Neural cell (in vitro differentiated cells): ENCODE measurements at regions not wholly inside any gene's neighbourhood (a gene's known extent, or its start where the extent isn't known, plus 50 kb on each side); places are given as distances from the start of the nearest gene placed in this dataset.
"Not testable (repeated sequence)": the region's sequence is repeated elsewhere in the genome, so short reads cannot be mapped to it uniquely, and the experiment has no call there.

Experiments
- H2AFZ ChIP-seq: fragments of 200-600, 300-800 bp; sonication (generic), shearing (Covaris generic); 2 replicates; pipeline ENCODE4 v1.6.0; 2014; ENCODE audit warnings: low read depth, mild to moderate bottlenecking, antibody characterized with exemption, low read length, moderate library complexity
- H3F3A ChIP-seq: fragments of 200-600 bp; shearing (Covaris generic); 2 replicates; pipeline ENCODE4 v1.6.1; 2016; ENCODE audit warnings: mild to moderate bottlenecking, moderate library complexity, mixed read lengths, antibody characterized with exemption, low read length; ENCODE audit not compliant: insufficient read depth, poor library complexity, severe bottlenecking
- H3K27ac ChIP-seq: fragments of 200-600, 300-800 bp; sonication (generic), shearing (Covaris generic); 2 replicates; pipeline ENCODE4 v1.5.1; 2014; ENCODE audit warnings: mild to moderate bottlenecking, low read length, moderate library complexity
- H3K27me3 ChIP-seq: fragments of 300-800, 200-600 bp; sonication (generic), shearing (Covaris generic); 2 replicates; pipeline ENCODE4 v1.6.0; 2014; ENCODE audit warnings: mild to moderate bottlenecking, low read depth, low read length, moderate library complexity; ENCODE audit not compliant: insufficient read depth
- H3K36me3 ChIP-seq: fragments of 300-800, 200-600 bp; sonication (generic), shearing (Covaris generic); 2 replicates; pipeline ENCODE4 v1.5.1; 2014; ENCODE audit warnings: mild to moderate bottlenecking, antibody characterized with exemption, low read length, moderate library complexity; ENCODE audit not compliant: insufficient read depth
- H3K4me2 ChIP-seq: fragments of 300-800, 200-600 bp; sonication (generic), shearing (Covaris generic); 2 replicates; pipeline ENCODE4 v1.6.0; 2014; ENCODE audit warnings: mild to moderate bottlenecking, low read length
- H3K4me3 ChIP-seq: fragments of 300-800, 200-600 bp; sonication (generic), shearing (Covaris generic); 2 replicates; pipeline ENCODE4 v1.5.1; 2014; ENCODE audit warnings: mild to moderate bottlenecking, low read length, moderate library complexity
- H3K79me2 ChIP-seq: fragments of 200-600 bp; shearing (Covaris generic); replicated peaks from 2 replicates; pipeline ENCODE4 v1.6.0; 2014; ENCODE audit warnings: mild to moderate bottlenecking, low read length, moderate library complexity; ENCODE audit not compliant: insufficient read depth
- H3K9ac ChIP-seq: fragments of 300-800, 200-600 bp; sonication (generic), shearing (Covaris generic); 2 replicates; pipeline ENCODE4 v1.6.1; 2016; ENCODE audit warnings: mild to moderate bottlenecking, low read length, mixed read lengths
- H3K9me2 ChIP-seq: fragments of 200-600 bp; shearing (Covaris generic); 2 replicates; pipeline ENCODE4 v1.6.1; 2016; ENCODE audit warnings: mild to moderate bottlenecking, low read length, mixed read lengths; ENCODE audit not compliant: insufficient read depth
- H3K9me3 ChIP-seq: fragments of 200-600, 300-800 bp; sonication (generic), shearing (Covaris generic); 2 replicates; pipeline ENCODE4 v1.6.1; 2016; ENCODE audit warnings: mild to moderate bottlenecking, mixed run types, low read length, moderate library complexity, mixed read lengths
- H4K20me1 ChIP-seq: fragments of 200-600 bp; shearing (Covaris generic); 2 replicates; pipeline ENCODE4 v1.6.1; 2016; ENCODE audit warnings: mild to moderate bottlenecking, mixed run types; ENCODE audit not compliant: insufficient read depth
- CTCF ChIP-seq: fragments of 450-650 bp; IDR thresholded peaks from 2 replicates; pipeline ENCODE4 v1.5.1; 2014; ENCODE audit warnings: antibody characterized with exemption, mild to moderate bottlenecking, moderate library complexity; ENCODE audit not compliant: poor library complexity, severe bottlenecking
- EP300 ChIP-seq: fragments of 450-650 bp; conservative IDR thresholded peaks from 2 replicates; pipeline ENCODE4 v1.6.1; 2014; ENCODE audit warnings: antibody characterized with exemption, mild to moderate bottlenecking, moderate library complexity; ENCODE audit not compliant: poor library complexity, severe bottlenecking
- EZH2 ChIP-seq: fragments of 200-600, 300-800 bp; shearing (Covaris generic), sonication (generic); IDR thresholded peaks from 2 replicates; pipeline ENCODE4 v1.6.1; 2014; ENCODE audit warnings: antibody characterized with exemption, low read length, borderline replicate concordance, mild to moderate bottlenecking; ENCODE audit not compliant: insufficient read depth, poor library complexity, severe bottlenecking
- MXI1 ChIP-seq: fragments of 450-650 bp; conservative IDR thresholded peaks from 2 replicates; pipeline ENCODE4 v1.6.1; 2014; ENCODE audit warnings: antibody characterized with exemption, mild to moderate bottlenecking; ENCODE audit not compliant: poor library complexity, severe bottlenecking
- POLR2AphosphoS5 ChIP-seq: IDR thresholded peaks from 2 replicates; pipeline ENCODE4 v1.6.1; 2012
- RAD21 ChIP-seq: fragments of 450-650 bp; conservative IDR thresholded peaks from 2 replicates; pipeline ENCODE4 v1.6.1; 2014; ENCODE audit warnings: antibody characterized with exemption, mild to moderate bottlenecking, moderate library complexity
- REST ChIP-seq: IDR thresholded peaks from 2 replicates; pipeline ENCODE4 v1.6.1; 2012; ENCODE audit warnings: borderline replicate concordance
- SMC3 ChIP-seq: fragments of 450-650 bp; conservative IDR thresholded peaks from 2 replicates; pipeline ENCODE4 v1.6.1; 2014; ENCODE audit warnings: antibody characterized with exemption, mild to moderate bottlenecking, moderate library complexity; ENCODE audit not compliant: poor library complexity
- TAF1 ChIP-seq: IDR thresholded peaks from 2 replicates; pipeline ENCODE4 v1.6.1; 2012; ENCODE audit warnings: low read depth

GRCh38 chr13:97766749-97767148 lies 186.7 kb upstream of the IPO5 start:
- Histone ChIP-seq H3K4me3 (no peak overlapping the region), H2AFZ (no peak overlapping the region), H3K9me3 (no peaks in the 10 kb centered on the region), H3K4me2 (no peak overlapping the region), H3K79me2 (no peaks in the 10 kb centered on the region), H3K36me3 (no peaks in the 10 kb centered on the region), H4K20me1 (no peaks in the 10 kb centered on the region), H3K9ac (no peak overlapping the region), H3F3A (no peaks in the 10 kb centered on the region), H3K9me2 (no peaks in the 10 kb centered on the region), H3K27me3 (no peaks in the 10 kb centered on the region), H3K27ac (no peak overlapping the region)
- no peak for TF ChIP-seq EP300
- no peak for TF ChIP-seq EZH2
- TF ChIP-seq REST = no peak
- TF ChIP-seq SMC3 = no peak
- TF ChIP-seq POLR2AphosphoS5 = no peak
- no peak for TF ChIP-seq CTCF
- no peak for TF ChIP-seq MXI1
- no peak for TF ChIP-seq RAD21
- no peak for TF ChIP-seq TAF1

GRCh38 chr13:97768134-97768533 lies 185.3 kb upstream of the IPO5 start:
- Histone ChIP-seq H3K9me3 (no peaks in the 10 kb centered on the region), H3K9me2 (no peaks in the 10 kb centered on the region), H3K27ac (no peak overlapping the region), H3K4me3 (no peak overlapping the region), H3K9ac (no peak overlapping the region), H4K20me1 (no peaks in the 10 kb centered on the region), H3K79me2 (no peaks in the 10 kb centered on the region), H3K4me2 (no peak overlapping the region), H3F3A (no peaks in the 10 kb centered on the region), H2AFZ (no peak overlapping the region), H3K27me3 (no peaks in the 10 kb centered on the region), H3K36me3 (no peaks in the 10 kb centered on the region)
- TF ChIP-seq POLR2AphosphoS5 (no peak), EP300 (no peak), CTCF (no peak), TAF1 (no peak), RAD21 (no peak), EZH2 (no peak), SMC3 (no peak), REST (no peak), MXI1 (no peak)

- H4K20me1 ChIP-seq, H3F3A ChIP-seq, H3K27ac ChIP-seq, H3K9me3 ChIP-seq, H3K9ac ChIP-seq, H3K27me3 ChIP-seq, H3K79me2 ChIP-seq, H3K36me3 ChIP-seq, H3K4me3 ChIP-seq, H3K4me2 ChIP-seq, H2AFZ ChIP-seq, H3K9me2 ChIP-seq: not testable (repeated sequence)
Observed at GRCh38 chr13:97770231-97770630, 183.2 kb upstream of the IPO5 start.
